ENCODE measurements at regions not wholly inside any gene's neighbourhood (a gene's known extent, or its start where the extent isn't known, plus 50 kb on each side); places are given as distances from the start of the nearest gene placed in this dataset.
A peak's percentile ranks its signal among the peaks of the same experiment; 100 is the strongest.

DNA sequence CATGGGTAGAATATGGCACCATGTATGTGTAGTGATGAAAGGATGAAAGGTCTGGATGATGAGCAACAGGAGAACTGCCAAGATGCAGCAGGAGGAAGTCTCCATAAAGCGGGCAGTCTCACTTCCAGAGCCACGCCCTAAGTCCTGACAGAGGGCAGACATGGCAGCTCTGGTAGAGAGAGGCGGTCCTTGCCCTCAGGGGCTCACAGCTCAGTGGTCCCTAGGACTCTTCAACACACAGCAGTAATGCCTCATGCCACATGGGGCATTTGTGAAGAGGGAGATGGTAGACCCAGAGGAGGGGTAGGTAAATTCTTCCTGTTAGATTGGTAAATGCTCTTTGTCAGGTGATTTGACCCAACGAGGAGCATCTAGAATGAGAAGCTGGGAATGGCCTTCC lies 1088.4 kb downstream of the BCL11B start:
- Histone ChIP-seq H3K9me3 (peaks cover 0 to 3% (median 0%) of the 10 kb centered on the region in 4 donors), H3K4me3 (no peak overlapping the region), H3K4me1 (no peaks in the 10 kb centered on the region), H3K27me3 (no peaks in the 10 kb centered on the region), H3K27ac (no peak overlapping the region), H3K36me3 (no peaks in the 10 kb centered on the region)
- 80 to 90% methylated on average over 4 of the region's 4 CpGs for WGBS, 2 donors
- TF ChIP-seq POLR2A (IDR thresholded peaks at IDR 0.05) (no peak), EP300 (IDR thresholded peaks at IDR 0.05) (no peak)
- TF ChIP-seq, protein P1, sequence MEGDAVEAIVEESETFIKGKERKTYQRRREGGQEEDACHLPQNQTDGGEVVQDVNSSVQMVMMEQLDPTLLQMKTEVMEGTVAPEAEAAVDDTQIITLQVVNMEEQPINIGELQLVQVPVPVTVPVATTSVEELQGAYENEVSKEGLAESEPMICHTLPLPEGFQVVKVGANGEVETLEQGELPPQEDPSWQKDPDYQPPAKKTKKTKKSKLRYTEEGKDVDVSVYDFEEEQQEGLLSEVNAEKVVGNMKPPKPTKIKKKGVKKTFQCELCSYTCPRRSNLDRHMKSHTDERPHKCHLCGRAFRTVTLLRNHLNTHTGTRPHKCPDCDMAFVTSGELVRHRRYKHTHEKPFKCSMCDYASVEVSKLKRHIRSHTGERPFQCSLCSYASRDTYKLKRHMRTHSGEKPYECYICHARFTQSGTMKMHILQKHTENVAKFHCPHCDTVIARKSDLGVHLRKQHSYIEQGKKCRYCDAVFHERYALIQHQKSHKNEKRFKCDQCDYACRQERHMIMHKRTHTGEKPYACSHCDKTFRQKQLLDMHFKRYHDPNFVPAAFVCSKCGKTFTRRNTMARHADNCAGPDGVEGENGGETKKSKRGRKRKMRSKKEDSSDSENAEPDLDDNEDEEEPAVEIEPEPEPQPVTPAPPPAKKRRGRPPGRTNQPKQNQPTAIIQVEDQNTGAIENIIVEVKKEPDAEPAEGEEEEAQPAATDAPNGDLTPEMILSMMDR (IDR thresholded peaks at IDR 0.05) = no peak
- no peak for DNase-seq (ENCODE audit: low spot score in 2 of 2)

GRCh38 chr14:98184457-98184856 lies 1087.5 kb downstream of the BCL11B start:
- peaks cover 0 to 3% (median 0%) of the 10 kb centered on the region in 4 donors for H3K9me3 ChIP-seq
- no peak overlapping the region for H3K4me3 ChIP-seq
- H3K36me3 ChIP-seq = no peaks in the 10 kb centered on the region
- H3K27ac ChIP-seq = no peak overlapping the region
- TF ChIP-seq POLR2A (IDR thresholded peaks at IDR 0.05) = no peak
- no peak for DNase-seq (ENCODE audit: low spot score in 2 of 2)
- 82 to 83% methylated on average over 6 of the region's 6 CpGs for WGBS, 2 donors
- no peaks in the 10 kb centered on the region for H3K27me3 ChIP-seq
- H3K4me1 ChIP-seq = no peaks in the 10 kb centered on the region

- DNase-seq (ENCODE audit: low spot score in 2 of 2) = no peak
- Histone ChIP-seq H3K27me3 (no peaks in the 10 kb centered on the region), H3K36me3 (no peaks in the 10 kb centered on the region), H3K4me3 (no peak overlapping the region), H3K27ac (peak overlapping the region in 1 of 4 donors; percentile 46), H3K9me3 (peaks cover 0 to 3% (median 0%) of the 10 kb centered on the region in 4 donors), H3K4me1 (no peaks in the 10 kb centered on the region)
- WGBS, 2 donors = 74 to 76% methylated on average over 8 of the region's 8 CpGs
- TF ChIP-seq EP300 (IDR thresholded peaks at IDR 0.05) (no peak), POLR2A (IDR thresholded peaks at IDR 0.05) (no peak)
- TF ChIP-seq, protein P1 (IDR thresholded peaks at IDR 0.05) = no peak
These were observed 1087.0 kb downstream of the BCL11B start for GRCh38 chr14:98185036-98185435.

DNA sequence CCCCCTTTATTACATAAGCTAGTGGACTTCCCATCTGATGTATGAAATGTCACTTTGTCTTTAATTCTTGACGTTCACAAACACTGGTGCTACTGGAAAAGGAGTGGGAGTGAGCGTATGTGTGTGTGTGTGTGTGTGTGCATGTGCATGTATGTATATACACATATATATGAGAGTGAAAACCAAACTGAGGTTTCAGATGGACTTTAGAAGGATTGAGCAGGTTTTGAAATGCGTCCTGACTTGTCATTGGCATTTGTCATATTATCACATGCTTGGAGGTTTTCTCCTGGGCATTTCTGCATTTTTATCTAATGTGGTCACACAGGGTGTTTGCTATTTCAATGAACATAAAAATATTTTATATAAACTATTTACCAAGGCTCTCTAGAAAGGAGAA lies 1085.9 kb downstream of the BCL11B start:
- H3K27ac ChIP-seq = no peak overlapping the region
- no peak for TF ChIP-seq EP300 (IDR thresholded peaks at IDR 0.05)
- TF ChIP-seq, protein P1 (IDR thresholded peaks at IDR 0.05) = no peak
- TF ChIP-seq POLR2A (IDR thresholded peaks at IDR 0.05) = no peak
- DNase-seq (ENCODE audit: low spot score in 2 of 2) = no peak
- H3K9me3 ChIP-seq = peaks cover 0 to 3% (median 0%) of the 10 kb centered on the region in 4 donors
- WGBS, 2 donors = 68 to 73% methylated on average over 3 of the region's 3 CpGs
- no peaks in the 10 kb centered on the region for H3K36me3 ChIP-seq
- H3K4me1 ChIP-seq = no peaks in the 10 kb centered on the region
- no peak overlapping the region for H3K4me3 ChIP-seq
- H3K27me3 ChIP-seq = no peaks in the 10 kb centered on the region

GRCh38 chr14:98187281-98187680 lies 1084.7 kb downstream of the BCL11B start:
- H3K9me3 ChIP-seq = peaks cover 0 to 3% (median 0%) of the 10 kb centered on the region in 4 donors
- H3K4me1 ChIP-seq = no peaks in the 10 kb centered on the region
- TF ChIP-seq POLR2A (IDR thresholded peaks at IDR 0.05) = no peak
- no peak for TF ChIP-seq EP300 (IDR thresholded peaks at IDR 0.05)
- TF ChIP-seq, protein P1 (IDR thresholded peaks at IDR 0.05) = no peak
- no peak overlapping the region for H3K27ac ChIP-seq
- no peak for DNase-seq (ENCODE audit: low spot score in 2 of 2)
- H3K36me3 ChIP-seq = no peaks in the 10 kb centered on the region
- H3K27me3 ChIP-seq = no peaks in the 10 kb centered on the region
- H3K4me3 ChIP-seq = no peak overlapping the region
- 77 to 81% methylated on average over 2 of the region's 2 CpGs for WGBS, 2 donors

DNA sequence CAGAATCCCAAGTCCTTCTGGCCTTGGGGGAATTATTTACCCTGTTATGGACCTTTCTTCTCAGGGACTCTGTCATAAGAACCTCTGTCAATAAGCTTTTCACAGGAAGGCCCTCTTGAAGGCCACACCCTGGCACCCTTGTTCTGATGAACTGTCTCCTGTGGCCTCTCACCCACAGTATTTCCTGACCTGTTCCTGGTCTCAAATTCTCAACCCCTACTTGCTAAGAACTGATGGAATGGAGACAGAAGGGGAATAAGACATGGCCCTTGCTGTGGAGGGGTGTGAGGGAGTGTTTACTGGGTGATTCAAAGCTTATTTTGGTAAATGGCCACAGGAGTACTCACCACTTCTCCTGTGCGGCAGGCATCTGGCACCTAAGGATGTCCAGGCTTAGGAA lies 1082.9 kb downstream of the BCL11B start:
- no peaks in the 10 kb centered on the region for H3K9me3 ChIP-seq
- TF ChIP-seq, protein P1 (IDR thresholded peaks at IDR 0.05) = no peak
- TF ChIP-seq POLR2A (IDR thresholded peaks at IDR 0.05) = no peak
- no peak for TF ChIP-seq EP300 (IDR thresholded peaks at IDR 0.05)
- no peaks in the 10 kb centered on the region for H3K4me1 ChIP-seq
- no peaks in the 10 kb centered on the region for H3K36me3 ChIP-seq
- H3K27ac ChIP-seq = peak overlapping the region in 1 of 4 donors; percentile 67
- H3K27me3 ChIP-seq = no peaks in the 10 kb centered on the region
- H3K4me3 ChIP-seq = no peak overlapping the region
- 86 to 97% methylated on average over 1 of the region's 1 CpG for WGBS, 2 donors
- DNase-seq (ENCODE audit: low spot score in 2 of 2) = no peak
